NCI-H748 (cell line): ENCODE measurements at regions not wholly inside any gene's neighbourhood (a gene's known extent, or its start where the extent isn't known, plus 50 kb on each side); places are given as distances from the start of the nearest gene placed in this dataset.

Experiments
- DNase-seq: peaks from one replicate; lab custom pipeline; 2025; ENCODE audit not compliant: unreplicated experiment; lab: John Stamatoyannopoulos, UW

- DNase-seq, result no peak
Measured at GRCh38 chr9:89765211-89765946, 160.6 kb downstream of the GADD45G start.

DNA sequence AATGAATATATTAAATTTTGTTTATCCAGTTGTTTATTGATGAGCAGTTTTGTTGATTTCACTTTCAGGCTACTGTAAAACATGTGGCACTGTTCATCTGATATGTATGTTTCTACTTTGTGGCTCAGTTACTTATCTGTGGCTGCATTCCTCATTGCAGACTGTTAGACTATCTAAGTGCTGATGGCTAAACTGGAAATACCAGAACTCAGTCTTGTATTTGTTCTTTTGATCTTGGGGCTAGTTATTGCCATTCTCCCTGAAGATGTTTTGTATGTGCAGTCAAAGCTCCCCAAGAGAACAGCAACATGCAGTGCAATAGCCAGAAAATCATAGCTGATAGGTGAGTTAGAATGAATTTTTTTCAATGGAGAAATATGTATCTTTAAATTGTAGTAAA lies 162.2 kb downstream of the GADD45G start:
- no peak for DNase-seq

GRCh38 chr9:89768051-89768450 lies 163.2 kb downstream of the GADD45G start:
- no peak for DNase-seq

DNA sequence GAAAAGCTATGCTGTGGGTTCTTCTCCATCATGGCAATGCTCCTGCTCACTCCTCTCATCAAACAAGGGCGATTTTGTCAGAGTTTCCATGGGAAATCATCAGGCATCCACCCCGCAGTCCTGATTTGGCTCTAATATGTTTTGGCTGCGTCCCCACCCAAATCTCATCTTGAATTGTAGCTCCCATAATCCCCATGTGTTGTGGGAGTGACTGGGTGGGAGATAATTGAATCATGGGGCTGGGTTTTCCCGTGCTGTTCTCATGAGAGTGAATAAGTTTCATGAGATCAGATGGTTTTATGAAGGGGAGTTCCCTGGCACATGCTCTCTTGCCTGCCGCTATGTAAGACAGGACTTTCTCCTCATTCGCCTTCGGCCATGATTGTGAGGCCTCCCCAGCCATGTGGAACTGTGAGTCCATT lies 163.8 kb downstream of the GADD45G start:
- DNase-seq, result no peak

DNA sequence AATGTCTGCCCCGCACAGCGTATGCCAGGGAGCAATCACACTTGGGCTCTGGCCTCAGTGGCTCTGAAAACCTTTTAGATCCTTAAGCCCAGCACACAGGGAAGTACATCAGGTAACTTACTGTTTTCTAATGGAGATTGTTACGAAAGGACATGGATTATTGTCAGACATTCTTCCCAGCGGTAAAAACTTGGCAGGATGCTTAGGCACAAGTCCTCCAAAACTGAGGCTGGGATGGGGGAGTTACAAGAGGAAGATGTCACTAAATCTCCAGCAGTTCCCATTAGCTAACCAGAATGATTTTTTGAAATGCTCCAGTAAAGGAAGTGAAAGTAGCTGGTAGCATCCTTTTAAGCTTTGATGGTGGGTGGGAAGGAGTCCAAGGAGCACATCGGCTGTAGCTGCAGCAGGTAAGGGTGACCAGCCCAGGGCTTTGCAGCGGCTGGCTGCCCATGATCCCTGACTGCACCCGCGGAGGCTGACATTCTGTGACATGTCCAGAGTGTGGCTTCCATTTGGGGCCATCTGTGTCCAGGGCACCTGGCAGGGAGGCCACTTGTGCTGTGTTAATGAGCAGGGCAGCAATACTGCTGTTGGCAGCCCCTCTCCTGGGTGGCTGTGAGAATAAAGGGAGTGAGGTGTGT lies 165.8 kb downstream of the GADD45G start:
- peak; percentile 95 for DNase-seq

DNA sequence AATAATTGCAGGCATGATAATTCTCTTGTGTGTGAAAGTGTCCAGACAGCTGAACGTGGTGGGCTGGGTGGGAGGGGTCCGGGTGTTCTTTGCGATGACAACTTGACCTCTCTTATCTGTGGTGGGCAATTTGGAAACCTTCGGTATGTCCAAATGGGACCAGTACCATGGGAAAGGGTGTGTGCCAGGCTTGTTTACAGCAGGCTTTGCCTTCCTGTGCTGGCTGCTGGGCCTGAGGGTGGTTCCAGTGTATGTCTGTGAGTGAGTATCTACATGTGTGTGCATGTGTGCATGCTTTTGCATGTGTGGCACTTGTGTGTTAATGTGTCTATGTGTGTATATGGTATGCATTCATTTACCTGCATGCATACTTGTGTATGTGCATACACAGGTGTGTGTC lies 166.4 kb downstream of the GADD45G start:
- DNase-seq, result no peak

GRCh38 chr9:89773170-89773569 lies 168.4 kb downstream of the GADD45G start:
- no peak for DNase-seq

GRCh38 chr9:89774858-89775370 lies 170.1 kb downstream of the GADD45G start:
- DNase-seq, result no peak

GRCh38 chr9:89775641-89776040 lies 170.8 kb downstream of the GADD45G start:
- DNase-seq, result no peak

DNA sequence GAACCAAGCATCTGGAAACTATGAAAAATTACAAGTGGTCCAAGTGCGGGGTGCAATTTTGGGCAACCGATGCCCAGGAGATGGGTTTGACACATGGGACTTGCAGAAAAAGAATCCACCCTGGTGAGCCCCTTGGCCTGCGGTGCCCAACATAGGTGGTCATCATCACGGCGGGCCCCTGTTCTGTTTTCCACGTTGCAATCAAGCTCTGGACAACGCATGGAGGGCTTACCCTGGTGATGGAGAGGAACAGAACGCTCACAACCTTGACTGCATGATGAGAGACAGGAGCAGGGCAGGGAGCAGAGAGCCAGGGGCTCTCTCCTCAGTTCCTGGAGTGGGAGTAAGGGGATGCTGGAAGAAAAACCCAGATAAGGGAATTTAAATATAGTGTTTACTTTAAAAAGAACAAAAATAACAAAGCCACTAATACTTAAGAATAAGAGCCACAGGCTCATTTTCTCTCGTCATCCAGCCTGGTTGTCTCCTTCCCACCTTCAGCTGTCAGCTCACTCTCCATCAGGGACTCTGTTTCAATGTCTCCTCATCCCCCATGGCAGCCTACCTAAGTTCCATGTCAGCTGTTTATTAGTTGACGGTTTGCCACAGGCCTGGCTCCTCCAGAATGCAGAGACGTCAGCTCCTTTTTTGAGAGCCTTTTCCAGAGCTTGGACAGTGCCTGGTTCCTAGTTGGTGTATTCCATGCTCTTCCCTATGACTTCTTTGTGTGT lies 172.1 kb downstream of the GADD45G start:
- DNase-seq, result no peak

DNA sequence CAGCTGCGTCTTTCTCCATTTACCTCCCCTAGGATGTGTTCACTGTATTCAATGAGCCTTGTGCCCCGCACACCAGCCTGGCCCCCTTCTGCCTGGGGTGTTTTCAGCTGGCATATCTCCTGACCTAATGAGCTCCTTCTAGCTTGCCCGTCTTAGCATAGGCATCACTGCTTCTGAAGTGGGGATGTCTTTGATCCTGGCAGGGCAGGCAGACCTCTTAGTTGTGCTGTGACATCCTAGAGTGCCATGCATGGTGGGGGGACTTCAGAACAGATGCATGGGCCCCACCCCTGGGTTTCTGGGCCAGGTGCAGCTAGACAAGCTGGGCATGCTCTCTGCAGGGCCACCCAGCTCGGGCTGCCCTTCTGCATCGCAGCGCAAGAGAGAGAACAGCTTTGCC lies 172.7 kb downstream of the GADD45G start:
- no peak for DNase-seq

DNA sequence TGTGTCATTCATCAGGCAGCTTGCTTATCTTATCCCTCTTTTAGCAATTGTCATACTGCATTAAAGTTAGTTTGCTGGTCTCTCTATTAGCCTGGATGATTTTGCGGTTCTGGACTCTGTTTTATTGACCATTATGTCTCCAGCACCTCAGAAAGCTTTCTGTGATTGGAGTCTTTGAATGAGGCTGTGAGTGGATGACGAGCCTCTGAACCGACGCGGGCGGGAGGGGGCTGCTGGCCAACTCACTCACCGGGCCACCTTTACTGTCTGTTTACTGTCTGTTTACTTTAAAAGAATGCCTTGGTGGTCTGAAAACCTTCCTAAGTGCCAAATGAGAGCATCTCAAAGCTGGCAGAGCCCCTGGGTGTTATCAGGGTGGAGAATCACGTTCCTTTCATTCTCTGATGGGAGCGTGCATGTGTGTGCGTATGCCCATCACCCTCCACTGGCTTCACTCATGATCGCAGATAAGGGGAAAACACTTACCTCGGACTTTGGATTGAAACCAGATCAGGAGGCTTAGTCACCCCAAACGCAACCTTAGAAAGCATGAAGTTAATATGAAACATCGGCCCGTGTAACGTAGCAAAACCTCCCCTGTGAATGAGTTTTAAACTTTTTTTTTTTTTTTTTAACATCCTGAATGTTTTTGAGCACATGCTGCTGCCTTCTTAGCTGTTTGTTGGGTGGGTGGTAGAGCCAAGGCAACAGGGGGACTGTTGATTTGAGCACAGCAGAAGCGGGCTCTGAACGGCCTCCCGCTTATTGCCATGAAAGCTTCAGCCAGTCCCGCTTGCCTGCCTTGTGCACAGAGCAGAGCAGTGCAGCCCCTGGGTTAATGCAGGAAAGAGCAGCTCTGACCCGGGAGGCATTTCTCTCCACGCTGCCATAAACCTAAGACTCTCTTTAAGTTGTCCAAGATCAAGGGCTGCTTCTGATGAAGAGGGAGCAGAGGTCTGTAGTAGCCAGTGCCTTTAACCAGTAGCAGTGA lies 173.6 kb downstream of the GADD45G start:
- no peak for DNase-seq

GRCh38 chr9:89779405-89780203 lies 174.8 kb downstream of the GADD45G start:
- DNase-seq, result no peak

- no peak for DNase-seq
Measured at GRCh38 chr9:89780959-89781358, 176.1 kb downstream of the GADD45G start.

GRCh38 chr9:89781838-89782540 lies 177.2 kb downstream of the GADD45G start:
- DNase-seq, result no peak

- DNase-seq, result no peak
Measured at GRCh38 chr9:89786655-89787054, 181.8 kb downstream of the GADD45G start.

DNA sequence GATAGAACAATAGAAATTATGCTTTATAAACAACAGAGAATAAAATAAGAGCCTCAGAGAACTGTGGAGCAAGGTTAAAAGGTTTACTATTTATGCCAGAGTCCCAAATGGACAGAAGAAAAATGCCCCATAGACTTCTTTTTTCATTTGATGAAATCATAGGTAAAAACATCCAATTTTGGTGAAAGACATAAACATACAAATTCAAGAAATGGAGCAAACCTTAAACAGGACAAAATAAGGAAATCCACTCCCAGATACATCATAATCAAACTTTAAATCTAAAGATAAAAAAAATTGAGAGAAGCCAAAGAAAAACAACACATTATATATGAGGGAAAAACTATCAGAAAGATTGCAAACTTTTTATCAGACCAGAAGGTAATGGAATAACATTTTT lies 182.8 kb downstream of the GADD45G start:
- DNase-seq, result no peak

GRCh38 chr9:89788434-89788833 lies 183.6 kb downstream of the GADD45G start:
- DNase-seq, result no peak

DNA sequence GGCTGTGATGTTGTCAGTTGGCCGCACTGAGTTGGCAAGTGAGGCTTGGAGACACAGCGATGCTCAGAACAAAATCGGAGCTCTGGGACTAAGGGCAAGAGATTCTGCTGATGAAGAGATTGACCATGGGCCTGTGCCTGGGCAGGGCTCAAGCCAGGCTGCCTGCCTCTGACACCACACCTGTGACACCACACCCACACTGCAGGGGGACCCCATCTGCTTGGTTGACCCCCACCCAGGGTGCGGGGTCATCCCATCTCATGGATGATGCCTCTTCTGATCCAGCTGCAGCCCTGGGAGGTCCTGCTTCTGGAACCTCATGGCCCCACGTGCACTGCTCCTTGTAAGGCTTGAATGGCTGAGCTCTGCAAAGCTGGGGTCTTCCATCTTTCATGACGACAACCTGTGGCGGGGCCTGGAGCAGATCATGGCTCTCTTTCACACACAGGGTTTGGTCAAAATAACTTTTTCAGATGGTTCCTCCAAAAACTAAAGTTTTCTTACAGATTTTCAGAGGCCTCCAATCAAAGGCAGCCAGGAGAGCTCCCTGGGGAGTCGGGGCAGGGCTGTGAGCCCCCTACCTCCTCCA lies 185.2 kb downstream of the GADD45G start:
- DNase-seq, result no peak
